H9 (cell line): ENCODE measurements at regions not wholly inside any gene's neighbourhood (a gene's known extent, or its start where the extent isn't known, plus 50 kb on each side); places are given as distances from the start of the nearest gene placed in this dataset.

Experiments used
- DNase-seq: peaks from one replicate; pipeline ENCODE4 v3.0.0-alpha.2; 2017
- H2AFZ ChIP-seq: one replicate; pipeline ENCODE4 v1.6.1; 2013; ENCODE audit warnings: mild to moderate bottlenecking, low read length, control low read depth, moderate library complexity
- H2AK5ac ChIP-seq: 2 replicates; pipeline ENCODE4 v1.6.1; 2013; ENCODE audit warnings: low read length, control low read depth, mixed read lengths; ENCODE audit not compliant: insufficient read length
- H2BK120ac ChIP-seq: one replicate; pipeline ENCODE4 v1.6.1; 2013; ENCODE audit warnings: low read depth, mild to moderate bottlenecking, low read length, control low read depth, inconsistent platforms; ENCODE audit not compliant: poor library complexity, severe bottlenecking
- H2BK12ac ChIP-seq: 2 replicates; pipeline ENCODE4 v1.6.1; 2013; ENCODE audit warnings: low read length, control low read depth, mixed read lengths, low read depth; ENCODE audit not compliant: insufficient read length
- H2BK15ac ChIP-seq: 2 replicates; pipeline ENCODE4 v1.6.1; 2013; ENCODE audit warnings: low read depth, low read length, control low read depth
- H2BK20ac ChIP-seq: one replicate; pipeline ENCODE4 v1.6.1; 2013; ENCODE audit warnings: low read depth, mild to moderate bottlenecking, low read length, control low read depth, inconsistent platforms; ENCODE audit not compliant: poor library complexity, severe bottlenecking
- H2BK5ac ChIP-seq: 2 replicates; pipeline ENCODE4 v1.6.1; 2013; ENCODE audit warnings: low read length, control low read depth, mixed read lengths; ENCODE audit not compliant: insufficient read length
- H3K14ac ChIP-seq: 2 replicates; pipeline ENCODE4 v1.6.1; 2013; ENCODE audit warnings: low read length, control low read depth; ENCODE audit not compliant: insufficient read depth
- H3K18ac ChIP-seq: 2 replicates; pipeline ENCODE4 v1.6.1; 2013; ENCODE audit warnings: low read depth, mild to moderate bottlenecking, mixed read lengths, low read length, control low read depth; ENCODE audit not compliant: insufficient read length
- H3K23ac ChIP-seq: 2 replicates; pipeline ENCODE4 v1.6.1; 2013; ENCODE audit warnings: low read length, control low read depth, mixed read lengths, low read depth; ENCODE audit not compliant: insufficient read length
- H3K23me2 ChIP-seq: 2 replicates; pipeline ENCODE4 v1.6.1; 2013; ENCODE audit warnings: low read depth, mild to moderate bottlenecking, mixed read lengths, low read length, control low read depth; ENCODE audit not compliant: insufficient read length, poor library complexity, severe bottlenecking
- H3K27ac ChIP-seq: 2 replicates; pipeline ENCODE4 v1.5.1; 2013; ENCODE audit warnings: low read length, control low read depth, mixed read lengths, low read depth; ENCODE audit not compliant: insufficient read length
- H3K27me3 ChIP-seq: 2 replicates; pipeline ENCODE4 v1.6.1; 2013; ENCODE audit warnings: low read length, control low read depth, inconsistent platforms; ENCODE audit not compliant: insufficient read depth
- H3K4ac ChIP-seq: 2 replicates; pipeline ENCODE4 v1.6.1; 2013; ENCODE audit warnings: low read depth, mild to moderate bottlenecking, control low read depth, inconsistent platforms, low read length, moderate library complexity
- H3K4me1 ChIP-seq: 2 replicates; pipeline ENCODE4 v1.6.1; 2013; ENCODE audit warnings: low read length, control low read depth, inconsistent platforms; ENCODE audit not compliant: insufficient read depth
- H3K4me2 ChIP-seq: 2 replicates; pipeline ENCODE4 v1.6.1; 2013; ENCODE audit warnings: low read length, control low read depth, mixed read lengths; ENCODE audit not compliant: insufficient read length, insufficient read depth
- H3K56ac ChIP-seq: 2 replicates; pipeline ENCODE4 v1.6.1; 2013; ENCODE audit warnings: low read depth, mild to moderate bottlenecking, mixed read lengths, low read length, control low read depth; ENCODE audit not compliant: insufficient read length
- H3K79me1 ChIP-seq: 2 replicates; pipeline ENCODE4 v1.6.1; 2013; ENCODE audit warnings: low read depth, mild to moderate bottlenecking, moderate library complexity, low read length, control low read depth, inconsistent platforms; ENCODE audit not compliant: insufficient read depth, poor library complexity, severe bottlenecking
- H3K79me2 ChIP-seq: 2 replicates; pipeline ENCODE4 v1.6.1; 2013; ENCODE audit warnings: low read length, control low read depth, inconsistent platforms; ENCODE audit not compliant: insufficient read depth
- H3K9ac ChIP-seq: 2 replicates; pipeline ENCODE4 v1.6.1; 2013; ENCODE audit warnings: low read length, control low read depth, mixed read lengths; ENCODE audit not compliant: insufficient read length; ENCODE audit errors: extremely low read depth
- H3K9me3 ChIP-seq: one replicate; pipeline ENCODE4 v1.6.1; 2013; ENCODE audit warnings: low read depth, low read length, inconsistent platforms; ENCODE audit not compliant: control insufficient read depth
- H3T11ph ChIP-seq: one replicate; pipeline ENCODE4 v1.6.1; 2013; ENCODE audit warnings: mild to moderate bottlenecking, low read length, control low read depth, inconsistent platforms
- H4K20me1 ChIP-seq: one replicate; pipeline ENCODE4 v1.6.1; 2013; ENCODE audit not compliant: control insufficient read depth, insufficient read length, insufficient read depth
- H4K5ac ChIP-seq: 2 replicates; pipeline ENCODE4 v1.6.1; 2013; ENCODE audit warnings: low read depth, mild to moderate bottlenecking, mixed read lengths, low read length, control low read depth; ENCODE audit not compliant: insufficient read length
- H4K8ac ChIP-seq: replicated peaks from 2 replicates; pipeline ENCODE4 v1.6.1; 2013; ENCODE audit warnings: low read length, control low read depth, mixed read lengths, low read depth; ENCODE audit not compliant: insufficient read length
- H4K91ac ChIP-seq: 2 replicates; pipeline ENCODE4 v1.6.1; 2013; ENCODE audit warnings: low read depth, mild to moderate bottlenecking, moderate library complexity, mixed read lengths, low read length, control low read depth; ENCODE audit not compliant: insufficient read length
- H3K27ac Mint-ChIP-seq, 3 experiments: 2 replicates in 2 of 3; 3 replicates in 1 of 3; pipeline ENCODE4 v1.8.0; 2020 to 2021; ENCODE audit warnings: mixed read lengths in 3 of 3, mild to moderate bottlenecking in 1 of 3, moderate library complexity in 1 of 3
- H3K27me3 Mint-ChIP-seq: 2 replicates; pipeline ENCODE4 v1.8.0; 2021; ENCODE audit warnings: low read depth, mild to moderate bottlenecking, moderate library complexity, mixed read lengths
- H3K36me3 Mint-ChIP-seq, 3 experiments: 2 replicates in 2 of 3; 3 replicates in 1 of 3; pipeline ENCODE4 v1.8.0; 2020 to 2021; ENCODE audit warnings: low read depth in 3 of 3, mixed read lengths in 3 of 3; ENCODE audit not compliant: insufficient read depth in 1 of 3
- H3K4me1 Mint-ChIP-seq, 2 experiments: 2 replicates each; pipeline ENCODE4 v1.8.0; 2020; ENCODE audit warnings: mixed read lengths in 2 of 2
- H3K4me3 Mint-ChIP-seq, 2 experiments: 2 replicates in 1 of 2; 3 replicates in 1 of 2; pipeline ENCODE4 v1.8.0; 2020 to 2021; ENCODE audit warnings: mild to moderate bottlenecking in 2 of 2, mixed read lengths in 2 of 2, moderate library complexity in 1 of 2
- H3K9me3 Mint-ChIP-seq, 2 experiments: 2 replicates in 1 of 2; 3 replicates in 1 of 2; pipeline ENCODE4 v1.8.0; 2020; ENCODE audit warnings: mild to moderate bottlenecking in 2 of 2, mixed read lengths in 2 of 2, moderate library complexity in 1 of 2
- WGBS: extraction: QIAGEN DNeasy Blood & Tissue Kit; methylation state at CpG from one replicate; pipeline ENCODE4 v1.1.7; 2013; ENCODE audit warnings: missing lambda C conversion rate, low lambda C conversion rate, mixed read lengths; ENCODE audit not compliant: insufficient read length; ENCODE audit errors: extremely low coverage; 5-methylcytosine and 5-hydroxymethylcytosine counted together
- TF ChIP-seq, protein P1 (sequence below): fragments of 200-600 bp; sonication (generic); conservative IDR thresholded peaks from 3 replicates; pipeline ENCODE4 v1.8.0; 2021; ENCODE audit warnings: antibody characterized with exemption, mild to moderate bottlenecking

DNA sequence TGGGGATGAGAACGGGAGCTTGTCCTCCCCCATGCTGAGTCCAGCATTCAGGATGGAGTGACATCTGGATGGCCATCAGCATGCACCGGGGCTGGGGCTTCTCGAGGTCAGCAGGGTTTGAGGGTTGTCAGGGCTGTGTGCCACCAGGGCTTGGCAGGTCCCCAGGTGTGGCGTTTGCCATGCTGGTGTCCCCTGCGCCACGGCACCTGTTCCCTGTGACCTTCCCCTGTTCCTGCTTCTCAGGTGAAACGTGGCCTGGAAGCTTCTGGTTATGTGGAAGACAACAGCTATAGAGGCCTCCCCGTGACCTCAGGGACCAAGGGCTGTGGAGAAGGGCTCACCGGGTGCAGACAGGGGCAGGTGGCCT, 152.4 kb downstream of the KIF26A start:
- peak overlapping the region; percentile 57 for H3K18ac ChIP-seq
- H3K56ac ChIP-seq = no peak overlapping the region
- TF ChIP-seq, protein P1, sequence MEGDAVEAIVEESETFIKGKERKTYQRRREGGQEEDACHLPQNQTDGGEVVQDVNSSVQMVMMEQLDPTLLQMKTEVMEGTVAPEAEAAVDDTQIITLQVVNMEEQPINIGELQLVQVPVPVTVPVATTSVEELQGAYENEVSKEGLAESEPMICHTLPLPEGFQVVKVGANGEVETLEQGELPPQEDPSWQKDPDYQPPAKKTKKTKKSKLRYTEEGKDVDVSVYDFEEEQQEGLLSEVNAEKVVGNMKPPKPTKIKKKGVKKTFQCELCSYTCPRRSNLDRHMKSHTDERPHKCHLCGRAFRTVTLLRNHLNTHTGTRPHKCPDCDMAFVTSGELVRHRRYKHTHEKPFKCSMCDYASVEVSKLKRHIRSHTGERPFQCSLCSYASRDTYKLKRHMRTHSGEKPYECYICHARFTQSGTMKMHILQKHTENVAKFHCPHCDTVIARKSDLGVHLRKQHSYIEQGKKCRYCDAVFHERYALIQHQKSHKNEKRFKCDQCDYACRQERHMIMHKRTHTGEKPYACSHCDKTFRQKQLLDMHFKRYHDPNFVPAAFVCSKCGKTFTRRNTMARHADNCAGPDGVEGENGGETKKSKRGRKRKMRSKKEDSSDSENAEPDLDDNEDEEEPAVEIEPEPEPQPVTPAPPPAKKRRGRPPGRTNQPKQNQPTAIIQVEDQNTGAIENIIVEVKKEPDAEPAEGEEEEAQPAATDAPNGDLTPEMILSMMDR = no peak
- no peak overlapping the region for H3K9ac ChIP-seq
- Mint-ChIP-seq H3K4me1 (peaks cover 36 to 43% of the 10 kb centered on the region in 2 experiments), H3K27me3 (peaks cover 4% of the 10 kb centered on the region; the same call in 1 of the 2 replicates), H3K9me3 (peaks cover 6 to 20% of the 10 kb centered on the region in 2 experiments; a peak in 3 of 5 replicates), H3K27ac (no peak overlapping the region; a peak in 1 of 7 replicates), H3K4me3 (peak overlapping the region in 1 of 2 experiments; percentile 44; a peak in 2 of 5 replicates), H3K36me3 (no peaks in the 10 kb centered on the region; a peak in 2 of 7 replicates)
- WGBS = no CpG with 5 or more reads among the region's 9 CpGs
- H3K4ac ChIP-seq = no peak overlapping the region
- no peak overlapping the region for H2BK15ac ChIP-seq
- H2BK5ac ChIP-seq = no peak overlapping the region
- H3K14ac ChIP-seq = no peak overlapping the region
- no peak overlapping the region for H4K5ac ChIP-seq
- no peak overlapping the region for H4K8ac ChIP-seq
- no peak overlapping the region for H4K91ac ChIP-seq
- H2BK12ac ChIP-seq = no peak overlapping the region
- no peak overlapping the region for H2AK5ac ChIP-seq
- peaks cover 10% of the 10 kb centered on the region; the same call in 1 of the 2 replicates for H3K4me1 ChIP-seq
- no peaks in the 10 kb centered on the region for H3K9me3 ChIP-seq
- no peak overlapping the region for H3K4me2 ChIP-seq
- H3K27ac ChIP-seq = no peak overlapping the region
- no peaks in the 10 kb centered on the region for H3K79me1 ChIP-seq
- DNase-seq = peak; percentile 28
- no peaks in the 10 kb centered on the region for H4K20me1 ChIP-seq
- no peak overlapping the region for H2BK20ac ChIP-seq
- no peak overlapping the region for H2AFZ ChIP-seq
- no peak overlapping the region for H2BK120ac ChIP-seq
- H3K23ac ChIP-seq = no peak overlapping the region
- H3K27me3 ChIP-seq = no peaks in the 10 kb centered on the region
- H3K23me2 ChIP-seq = no peaks in the 10 kb centered on the region
- no peaks in the 10 kb centered on the region for H3K79me2 ChIP-seq
- no peak overlapping the region for H3T11ph ChIP-seq
